ENCODE measurements at regions not wholly inside any gene's neighbourhood (a gene's known extent, or its start where the extent isn't known, plus 50 kb on each side); places are given as distances from the start of the nearest gene placed in this dataset.

DNA sequence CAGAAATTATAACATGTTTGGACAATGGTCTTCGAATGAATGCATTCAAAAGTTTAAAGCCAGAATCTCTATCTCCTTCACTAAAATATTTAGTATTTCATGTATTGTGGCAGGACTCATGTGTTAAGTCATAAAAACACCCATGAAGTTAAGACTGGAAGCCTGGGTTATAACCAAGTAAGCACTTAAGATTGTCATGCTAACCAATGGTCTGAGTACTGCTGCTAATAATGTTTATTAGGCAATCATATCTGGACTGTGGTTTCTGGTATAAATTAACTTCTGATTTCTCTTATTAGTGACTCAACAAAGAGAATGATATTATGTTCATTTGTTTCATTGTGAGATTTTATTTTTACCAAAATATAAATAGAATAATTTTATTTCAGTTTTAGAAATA lies 297.9 kb upstream of the EDIL3 start:
- POLR2A ChIA-PET, result no interaction called here

DNA sequence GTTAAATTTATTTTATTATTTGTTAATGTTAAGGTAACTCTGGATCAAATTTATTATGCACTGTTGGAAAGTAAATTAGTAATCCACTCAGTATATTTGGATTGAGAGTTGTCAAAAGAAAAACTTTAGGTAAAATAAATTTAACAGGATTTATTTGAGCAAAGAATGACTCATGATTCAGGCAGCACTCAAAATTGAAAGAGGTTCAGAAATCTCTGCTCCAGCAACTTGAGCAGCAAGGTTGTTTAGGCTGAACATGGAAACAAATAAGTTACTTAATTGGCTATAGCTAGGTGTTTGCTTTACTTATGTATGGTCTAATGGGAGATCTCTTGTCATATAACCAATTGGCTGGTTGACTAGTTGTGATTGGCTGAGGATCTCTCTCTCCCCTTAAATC lies 296.2 kb upstream of the EDIL3 start:
- TF ChIP-seq NR3C1 (IDR thresholded peaks at IDR 0.05), result no peak
- no peak for TF ChIP-seq HOXA7 (CRISPR knock-in tag; IDR thresholded peaks at IDR 0.05)
- no peak for TF ChIP-seq ZNF302 (CRISPR knock-in tag; IDR thresholded peaks at IDR 0.05)
- no peak for TF ChIP-seq JUNB (IDR thresholded peaks at IDR 0.05)
- TF ChIP-seq FOSL2 (IDR thresholded peaks at IDR 0.05), result no peak
- 0 out of 2 replicates have a peak, but pooled peaks have one; percentile 12 for TF ChIP-seq FOSL2 (CRISPR knock-in tag; IDR thresholded peaks at IDR 0.05)
- TF ChIP-seq FOXS1 (CRISPR knock-in tag; IDR thresholded peaks at IDR 0.05), result no peak
- TF ChIP-seq REST (IDR thresholded peaks at IDR 0.05), result no peak
- no peak for TF ChIP-seq HOXB5 (CRISPR knock-in tag; IDR thresholded peaks at IDR 0.05)
- ATAC-seq (no peak), DNase-seq (ENCODE audit: low read depth in 1 of 2, low spot score in 1 of 2) (no peak), FAIRE-seq (no peak)
- CTCF ChIA-PET, result no interaction called here
- Histone ChIP-seq H3K4me3 (no peak overlapping the region), H3K4me1 (no peaks in the 10 kb centered on the region), H3K4me2 (no peak overlapping the region), H3K9me3 (no peaks in the 10 kb centered on the region), H3K27ac (no peak overlapping the region)
- POLR2A ChIA-PET, result no interaction called here

More for the DNA sequence above, 297.9 kb upstream of the EDIL3 start:
- Histone ChIP-seq H3K4me2 (no peak overlapping the region), H3K9me3 (no peaks in the 10 kb centered on the region), H3K4me3 (no peak overlapping the region), H3K27ac (no peak overlapping the region), H3K4me1 (no peaks in the 10 kb centered on the region)
- no peak for ATAC-seq
- 8% methylated on average over 1 of the region's 1 CpG for WGBS (ENCODE audit: missing lambda C conversion rate)
- TF ChIP-seq GATA3 (IDR thresholded peaks at IDR 0.05; ENCODE audit: borderline replicate concordance) (no peak), POLR2A (IDR thresholded peaks at IDR 0.05; ENCODE audit: low read length) (no peak), PHF8 (IDR thresholded peaks at IDR 0.05; ENCODE audit: borderline replicate concordance, low read depth) (no peak), RAD21 (conservative IDR thresholded peaks at IDR 0.05 in 1 of 2, IDR thresholded peaks at IDR 0.05 in 1 of 2) (no peak), HES2 (IDR thresholded peaks at IDR 0.05) (no peak), NR3C1 (IDR thresholded peaks at IDR 0.05) (no peak), E2F6 (IDR thresholded peaks at IDR 0.05; ENCODE audit: borderline replicate concordance, low read depth) (no peak), FOSL2 (IDR thresholded peaks at IDR 0.05) (no peak), FOSL2 (CRISPR knock-in tag; IDR thresholded peaks at IDR 0.05) (no peak), BHLHE40 (IDR thresholded peaks at IDR 0.05; ENCODE audit: low read depth, low read length) (no peak), ZNF302 (CRISPR knock-in tag; IDR thresholded peaks at IDR 0.05) (no peak), HDAC2 (IDR thresholded peaks at IDR 0.05) (no peak), CBX2 (IDR thresholded peaks at IDR 0.05; ENCODE audit: borderline replicate concordance, low read depth) (no peak), HOXB13 (CRISPR knock-in tag; IDR thresholded peaks at IDR 0.05; ENCODE audit: low read depth) (no peak), CEBPB (IDR thresholded peaks at IDR 0.05) (no peak), ESRRA (IDR thresholded peaks at IDR 0.05; ENCODE audit: borderline replicate concordance, low read length) (no peak), TFCP2L1 (CRISPR knock-in tag; IDR thresholded peaks at IDR 0.05) (no peak), JUN (IDR thresholded peaks at IDR 0.05) (no peak)
- TF ChIP-seq, protein P1, sequence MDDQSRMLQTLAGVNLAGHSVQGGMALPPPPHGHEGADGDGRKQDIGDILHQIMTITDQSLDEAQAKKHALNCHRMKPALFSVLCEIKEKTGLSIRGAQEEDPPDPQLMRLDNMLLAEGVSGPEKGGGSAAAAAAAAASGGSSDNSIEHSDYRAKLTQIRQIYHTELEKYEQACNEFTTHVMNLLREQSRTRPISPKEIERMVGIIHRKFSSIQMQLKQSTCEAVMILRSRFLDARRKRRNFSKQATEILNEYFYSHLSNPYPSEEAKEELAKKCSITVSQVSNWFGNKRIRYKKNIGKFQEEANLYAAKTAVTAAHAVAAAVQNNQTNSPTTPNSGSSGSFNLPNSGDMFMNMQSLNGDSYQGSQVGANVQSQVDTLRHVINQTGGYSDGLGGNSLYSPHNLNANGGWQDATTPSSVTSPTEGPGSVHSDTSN (IDR thresholded peaks at IDR 0.05), result no peak
- DNase-seq (ENCODE audit: low read depth in 1 of 2, low spot score in 1 of 2), result no peak
- CTCF ChIA-PET, result no interaction called here
- FAIRE-seq, result no peak
